ENCODE measurements at regions not wholly inside any gene's neighbourhood (a gene's known extent, or its start where the extent isn't known, plus 50 kb on each side); places are given as distances from the start of the nearest gene placed in this dataset.

- TF ChIP-seq ZNF529 (tag by site-specific recombination; IDR thresholded peaks at IDR 0.05; ENCODE audit: insufficient replicate concordance) (no peak), ZNF580 (tag by site-specific recombination; IDR thresholded peaks at IDR 0.05) (no peak), PATZ1 (tag by site-specific recombination; IDR thresholded peaks at IDR 0.05) (no peak), ZFP41 (tag by site-specific recombination; IDR thresholded peaks at IDR 0.05; ENCODE audit: borderline replicate concordance) (no peak), ZNF791 (tag by site-specific recombination; IDR thresholded peaks at IDR 0.05) (no peak), SP3 (tag by site-specific recombination; IDR thresholded peaks at IDR 0.05) (no peak), ZNF530 (tag by site-specific recombination; IDR thresholded peaks at IDR 0.05; ENCODE audit: low read depth) (no peak), ZNF280D (tag by site-specific recombination; IDR thresholded peaks at IDR 0.05) (no peak), ZSCAN30 (tag by site-specific recombination; IDR thresholded peaks at IDR 0.05) (no peak), ZBTB48 (tag by site-specific recombination; IDR thresholded peaks at IDR 0.05) (no peak), YY2 (tag by site-specific recombination; IDR thresholded peaks at IDR 0.05) (no peak), AEBP2 (tag by site-specific recombination; IDR thresholded peaks at IDR 0.05; ENCODE audit: borderline replicate concordance) (no peak)
- CTCF ChIA-PET = no interaction called here
- H3K9me3 ChIP-seq (ENCODE audit: control insufficient read depth, insufficient read depth, low read depth, low read length) = no peaks in the 10 kb centered on the region
- no peaks in the 10 kb centered on the region for H3K36me3 ChIP-seq (ENCODE audit: control insufficient read depth in 2 of 2, insufficient read depth in 1 of 2, low read length in 2 of 2)
- POLR2A ChIA-PET = no interaction called here
- no peak overlapping the region for H3K27ac ChIP-seq (ENCODE audit: extremely low read depth, low read depth, low read length)
- H3K4me3 ChIP-seq (ENCODE audit: low read depth, low read length) = no peak overlapping the region
- 0 out of 2 replicates have a peak, but pooled peaks cover 3% of the 10 kb centered on the region for H3K4me1 ChIP-seq (ENCODE audit: control insufficient read depth, insufficient read depth, low read length)
Observed at GRCh38 chr4:147118528-147118927, 172.9 kb upstream of the TTC29 start.

GRCh38 chr4:147122685-147123084 lies 177.0 kb upstream of the TTC29 start:
- ChIA-PET CTCF (no interaction called here), POLR2A (no interaction called here)
- Histone ChIP-seq H3K36me3 (ENCODE audit: control insufficient read depth in 2 of 2, insufficient read depth in 1 of 2, low read length in 2 of 2) (no peaks in the 10 kb centered on the region), H3K4me3 (ENCODE audit: low read depth, low read length) (no peak overlapping the region), H3K4me1 (ENCODE audit: control insufficient read depth, insufficient read depth, low read length) (no peaks in the 10 kb centered on the region), H3K9me3 (ENCODE audit: control insufficient read depth, insufficient read depth, low read depth, low read length) (no peaks in the 10 kb centered on the region), H3K27ac (ENCODE audit: extremely low read depth, low read depth, low read length) (no peak overlapping the region)
- TF ChIP-seq OSR2 (tag by site-specific recombination; IDR thresholded peaks at IDR 0.05) = no peak
- TF ChIP-seq HOXD13 (CRISPR knock-in tag; IDR thresholded peaks at IDR 0.05; ENCODE audit: borderline replicate concordance) = no peak
- TF ChIP-seq AEBP2 (tag by site-specific recombination; IDR thresholded peaks at IDR 0.05; ENCODE audit: borderline replicate concordance) = no peak
- TF ChIP-seq ZNF302 (tag by site-specific recombination; IDR thresholded peaks at IDR 0.05; ENCODE audit: low read depth) = no peak
- no peak for TF ChIP-seq OVOL3 (tag by site-specific recombination; IDR thresholded peaks at IDR 0.05)
- TF ChIP-seq ELK4 (IDR thresholded peaks at IDR 0.05; ENCODE audit: borderline replicate concordance, low read depth, low read length) = no peak
- TF ChIP-seq SP2 (tag by site-specific recombination; IDR thresholded peaks at IDR 0.05) = no peak
- no peak for TF ChIP-seq ZNF768 (tag by site-specific recombination; IDR thresholded peaks at IDR 0.05)
- TF ChIP-seq MEIS1 (CRISPR knock-in tag; IDR thresholded peaks at IDR 0.05; ENCODE audit: borderline replicate concordance) = no peak

Measured in HEK293 (cell line).